ENCODE measurements at regions not wholly inside any gene's neighbourhood (a gene's known extent, or its start where the extent isn't known, plus 50 kb on each side); places are given as distances from the start of the nearest gene placed in this dataset.

- no peak for TF ChIP-seq POLR2A (IDR thresholded peaks at IDR 0.05; ENCODE audit: low read length)
- no peak for TF ChIP-seq GATA1 (IDR thresholded peaks at IDR 0.05; ENCODE audit: low read depth, low read length)
Observed at GRCh38 chr2:10987439-10987838, 75.7 kb downstream of the KCNF1 start.

Data from erythroblast (primary cell).